Left lobe of liver (tissue), 2 donors: ENCODE measurements at regions not wholly inside any gene's neighbourhood (a gene's known extent, or its start where the extent isn't known, plus 50 kb on each side); places are given as distances from the start of the nearest gene placed in this dataset.
A peak's percentile ranks its signal among the peaks of the same experiment; 100 is the strongest.

Experiments used
- ATAC-seq: fragments of 200-7000 bp; cut with Tn5 transposase; one replicate; pipeline ENCODE4 v1.9.1; 2020; ENCODE audit warnings: mild to moderate bottlenecking, moderate library complexity
- DNase-seq: peaks from one replicate; pipeline ENCODE4 v3.0.0-alpha.2; 2020; ENCODE audit warnings: low spot score
- donor health status: DM: no; HTN: no; CAD: no; lungs with moderate emphysema.
- donor health status: DM: no; HTN: yes; CAD: no.

- DNase-seq, result no peak
- no peak for ATAC-seq
Measured at GRCh38 chr5:90201923-90202322, 207.6 kb downstream of the CETN3 start.

DNA sequence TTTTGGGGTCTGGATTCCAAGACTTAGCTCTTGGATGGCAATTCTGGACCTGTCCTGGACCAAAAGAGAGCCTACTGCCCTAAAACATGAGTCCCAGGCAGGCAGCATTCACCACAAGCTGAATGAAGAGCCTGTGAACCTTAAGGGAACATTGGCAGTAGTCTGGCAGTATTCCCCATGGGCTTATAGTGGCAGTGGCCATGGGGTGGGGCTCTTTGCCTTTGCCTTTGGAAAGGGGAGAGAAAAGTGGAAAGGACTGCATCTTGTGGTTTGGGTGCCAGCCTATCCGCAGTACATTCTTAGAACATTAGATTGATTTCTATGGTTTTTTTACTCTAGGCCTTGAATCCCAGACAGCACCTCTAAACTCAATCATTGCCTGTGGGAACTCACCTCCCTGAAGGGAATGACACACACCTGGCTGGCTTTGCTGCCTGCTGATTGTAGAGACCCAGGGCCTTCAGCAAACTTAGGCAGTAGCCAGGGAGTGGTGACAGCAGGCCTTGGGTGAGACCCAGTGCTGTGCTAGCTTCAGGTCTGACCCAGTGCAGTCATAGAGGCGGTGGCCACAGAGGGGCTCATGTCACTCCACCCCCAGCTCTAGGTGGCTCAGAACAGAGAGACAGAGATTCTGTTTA lies 216.3 kb downstream of the CETN3 start:
- ATAC-seq, result no peak

DNA sequence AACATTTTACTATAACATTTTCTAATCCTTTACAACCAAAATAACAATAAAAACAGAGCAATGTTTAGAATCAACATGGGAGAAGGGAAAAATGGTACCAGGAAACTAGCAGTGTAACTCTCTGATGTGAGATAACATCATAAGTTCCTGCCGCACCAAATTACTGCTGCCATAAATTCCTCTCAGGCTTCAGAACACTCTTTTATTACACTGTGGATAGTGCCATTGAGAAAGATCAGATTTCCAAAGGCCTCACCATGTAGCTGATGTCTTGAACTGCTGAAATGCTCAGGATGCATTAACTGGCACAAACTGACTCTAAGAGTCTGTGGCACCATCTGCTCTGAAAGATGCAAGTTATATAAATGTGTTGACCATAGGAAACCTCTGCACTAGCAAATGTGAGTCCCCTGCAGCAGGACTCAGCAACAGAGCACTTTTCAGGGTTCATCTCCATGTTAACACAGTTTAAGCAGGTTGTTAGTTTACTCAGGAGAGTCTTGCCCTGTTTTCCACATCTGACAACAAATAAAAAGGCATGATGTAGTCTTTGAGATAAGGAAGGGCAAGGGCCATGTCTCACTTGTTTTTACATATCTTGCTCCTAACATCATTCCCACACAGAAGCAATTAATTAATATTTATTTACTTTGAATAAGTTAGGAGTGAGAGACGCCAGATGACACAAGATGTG lies 218.1 kb downstream of the CETN3 start:
- ATAC-seq (no peak), DNase-seq (no peak)

More for the DNA sequence above, 216.3 kb downstream of the CETN3 start:
- no peak for DNase-seq

DNA sequence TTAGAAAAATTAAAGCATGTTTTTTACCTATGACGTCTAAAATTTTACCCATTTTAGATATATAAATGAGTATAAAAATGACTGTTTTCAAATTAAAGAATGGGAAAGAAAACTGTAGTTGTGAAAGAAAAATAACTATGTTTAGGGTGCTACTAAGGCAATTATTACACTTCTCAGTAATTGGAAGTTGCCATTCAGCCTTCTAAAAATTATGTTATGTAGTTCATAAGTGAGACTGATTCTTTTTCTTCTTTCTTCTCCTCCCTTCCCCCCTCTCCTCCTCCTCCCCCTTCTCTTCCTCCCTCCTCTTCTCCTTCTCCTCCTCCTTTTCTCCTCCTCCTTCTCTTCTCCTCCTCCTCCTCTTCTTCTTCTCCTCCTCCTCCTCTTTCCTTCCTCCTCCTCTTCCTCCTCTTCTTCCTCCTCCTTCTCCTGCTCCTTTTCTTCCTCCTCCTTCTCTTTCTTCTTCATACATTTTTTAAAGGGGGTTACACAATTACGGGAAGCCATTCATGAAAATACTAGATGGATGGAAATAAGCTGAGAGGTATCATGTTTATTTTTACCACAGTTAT lies 223.6 kb downstream of the CETN3 start:
- ATAC-seq, result no peak

DNA sequence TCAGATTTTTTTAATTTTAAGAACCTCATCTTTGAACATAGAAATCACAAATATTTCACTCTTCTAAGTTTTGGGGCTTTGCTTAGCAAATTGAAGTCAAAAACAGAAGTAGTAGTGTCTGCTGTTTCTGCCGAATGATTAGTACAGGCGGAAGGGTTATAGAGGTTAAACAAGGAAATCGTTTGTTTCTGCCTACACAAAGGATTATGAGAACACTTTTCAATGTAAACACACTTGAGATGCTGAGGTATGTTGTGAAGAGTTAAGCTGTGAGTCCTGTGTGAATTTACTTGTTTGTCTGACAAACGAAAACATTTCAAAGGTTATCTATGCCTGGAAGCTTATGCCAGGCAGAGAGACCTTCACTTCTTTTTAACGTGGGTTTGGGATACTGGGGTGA lies 224.8 kb downstream of the CETN3 start:
- DNase-seq (no peak), ATAC-seq (no peak)

More for the DNA sequence above, 223.6 kb downstream of the CETN3 start:
- no peak for DNase-seq

GRCh38 chr5:90182726-90183125 lies 226.8 kb downstream of the CETN3 start:
- DNase-seq, result no peak
- ATAC-seq, result no peak

- no peak for DNase-seq
- no peak for ATAC-seq
Measured at GRCh38 chr5:90174236-90174635, 235.3 kb downstream of the CETN3 start.

- ATAC-seq (no peak), DNase-seq (no peak)
Measured at GRCh38 chr5:90173299-90174030, 236.1 kb downstream of the CETN3 start.

- ATAC-seq (no peak), DNase-seq (no peak)
Measured at GRCh38 chr5:90171466-90171865, 238.1 kb downstream of the CETN3 start.

DNA sequence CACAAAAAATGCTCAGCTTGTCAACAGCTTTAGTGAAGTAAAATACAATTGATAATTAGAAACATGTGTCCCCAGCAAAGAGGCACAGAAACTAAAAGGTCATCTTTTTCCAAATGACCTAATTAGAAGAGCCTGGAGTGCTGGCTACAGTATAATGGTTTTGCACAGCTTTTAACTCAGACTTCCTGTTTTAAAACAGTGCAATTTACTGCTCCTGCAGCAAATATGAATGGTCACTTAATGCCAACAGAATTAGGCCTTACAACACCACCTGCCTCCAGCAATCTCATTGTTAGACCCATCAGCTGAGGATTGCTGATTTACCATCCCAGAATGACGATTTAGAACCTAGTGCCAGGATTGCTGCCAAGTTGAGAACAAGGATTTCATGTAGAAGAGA lies 239.3 kb downstream of the CETN3 start:
- DNase-seq (no peak), ATAC-seq (no peak)

- ATAC-seq (no peak), DNase-seq (no peak)
Measured at GRCh38 chr5:90169078-90169477, 240.5 kb downstream of the CETN3 start.

GRCh38 chr5:90168399-90168798 lies 241.2 kb downstream of the CETN3 start:
- no peak for DNase-seq

GRCh38 chr5:90166816-90167215 lies 242.7 kb downstream of the CETN3 start:
- ATAC-seq (no peak), DNase-seq (no peak)

More at GRCh38 chr5:90168399-90168798, 241.2 kb downstream of the CETN3 start:
- ATAC-seq, result no peak

DNA sequence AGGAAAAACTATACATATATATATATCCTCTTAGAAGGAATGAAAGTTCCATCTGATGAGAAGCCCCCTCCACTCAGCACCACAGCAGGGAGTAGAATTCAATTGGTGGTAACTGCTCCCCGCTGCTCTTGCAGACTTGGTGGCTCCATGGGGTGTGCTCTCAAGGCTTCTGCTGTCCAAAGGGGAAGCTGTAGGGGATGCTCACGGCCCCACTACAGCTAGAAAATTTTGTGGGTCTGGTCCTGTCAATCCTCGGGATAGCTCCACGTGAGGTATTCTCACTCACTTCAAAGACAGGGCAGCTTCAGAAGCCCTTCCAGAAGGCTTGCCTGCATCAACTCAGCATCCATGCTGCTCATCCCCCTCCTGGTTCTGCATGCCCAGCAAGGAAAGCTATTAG lies 247.2 kb downstream of the CETN3 start:
- DNase-seq (no peak), ATAC-seq (no peak)

DNA sequence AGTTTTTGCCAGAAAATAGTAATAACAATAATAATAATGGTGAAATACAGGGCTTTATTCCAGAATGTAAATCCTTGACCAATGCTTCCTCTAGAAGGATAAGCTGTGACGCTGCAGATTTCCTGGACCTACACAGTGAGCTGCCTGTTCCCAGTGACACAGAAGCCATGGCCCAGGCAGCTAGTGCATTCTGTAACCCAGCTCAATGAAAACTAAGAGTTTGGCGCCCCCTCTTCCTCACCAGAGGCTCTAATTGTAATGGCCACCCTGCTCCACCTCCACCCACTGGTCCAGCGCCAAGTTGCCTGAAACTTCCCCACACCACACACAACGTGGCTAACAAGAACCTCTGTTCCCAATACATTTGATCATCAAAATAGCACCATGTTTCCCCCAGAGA lies 248.1 kb downstream of the CETN3 start:
- peak; percentile 44 for DNase-seq
- ATAC-seq, result peak; percentile 61

- ATAC-seq (no peak), DNase-seq (no peak)
Measured at GRCh38 chr5:90158131-90158530, 251.4 kb downstream of the CETN3 start.

DNA sequence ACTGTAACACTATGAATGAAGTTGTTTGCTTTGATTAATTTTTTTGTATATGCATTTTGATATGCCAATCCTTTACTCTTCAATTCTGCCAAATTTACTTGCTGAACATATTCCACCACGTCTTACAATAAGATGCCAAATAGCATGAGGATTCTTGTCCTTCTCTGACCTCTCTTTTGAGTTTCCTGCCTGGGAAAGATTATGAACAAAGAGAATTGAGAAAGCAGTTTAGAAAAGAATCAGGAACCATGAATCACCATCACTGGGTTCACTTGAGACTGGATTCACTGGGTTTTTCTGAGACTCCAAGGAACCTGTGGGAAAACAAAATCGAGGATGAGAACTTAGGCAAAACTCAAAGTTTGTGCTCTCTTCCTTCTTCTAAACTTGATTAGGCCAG lies 256.5 kb downstream of the CETN3 start:
- DNase-seq (no peak), ATAC-seq (no peak)

GRCh38 chr5:90144625-90145327 lies 264.8 kb downstream of the CETN3 start:
- DNase-seq, result no peak
- no peak for ATAC-seq

DNA sequence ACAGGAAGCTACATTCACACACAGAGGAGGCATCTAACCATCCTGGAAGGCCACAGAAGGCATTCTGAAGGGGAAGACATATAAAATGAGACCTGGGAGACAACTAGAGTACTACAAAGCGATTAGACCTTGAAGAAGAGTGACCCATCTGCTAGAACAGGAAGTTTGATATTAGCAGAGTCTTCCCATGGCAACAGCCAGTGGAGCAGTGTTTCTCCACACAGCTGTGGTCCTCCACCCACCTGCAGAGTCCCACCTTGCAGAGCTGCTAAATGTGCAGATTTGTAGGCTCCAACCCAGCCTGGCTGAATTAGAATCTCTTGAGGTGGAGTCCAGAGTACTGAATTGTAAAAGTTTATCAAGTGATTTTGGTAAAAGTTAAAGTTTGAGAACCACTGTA lies 267.0 kb downstream of the CETN3 start:
- DNase-seq (no peak), ATAC-seq (no peak)

- no peak for DNase-seq
Measured at GRCh38 chr5:90141984-90142383, 267.6 kb downstream of the CETN3 start.

GRCh38 chr5:90136952-90137528 lies 272.5 kb downstream of the CETN3 start:
- DNase-seq (no peak), ATAC-seq (no peak)

More at GRCh38 chr5:90141984-90142383, 267.6 kb downstream of the CETN3 start:
- ATAC-seq, result no peak
